Mammary epithelial cell (primary cell): ENCODE measurements at regions not wholly inside any gene's neighbourhood (a gene's known extent, or its start where the extent isn't known, plus 50 kb on each side); places are given as distances from the start of the nearest gene placed in this dataset.

Source experiments
- CTCF ChIP-seq, 2 donors: IDR thresholded peaks in 1 of 2; conservative IDR thresholded peaks in 1 of 2; 2 replicates each; pipeline ENCODE4 v1.5.1; 2011 to 2012; ENCODE audit warnings: inconsistent platforms in 2 of 2, low read length in 2 of 2, mild to moderate bottlenecking in 2 of 2, control low read depth in 1 of 2, low read depth in 1 of 2; ENCODE audit not compliant: insufficient read depth in 1 of 2; ENCODE audit errors: extremely low read depth in 1 of 2
- EZH2 ChIP-seq: IDR thresholded peaks from 2 replicates; pipeline ENCODE4 v1.6.1; 2012; ENCODE audit warnings: low read length, inconsistent platforms, borderline replicate concordance

- TF ChIP-seq CTCF (conservative IDR thresholded peaks at IDR 0.05 in 1 of 2, IDR thresholded peaks at IDR 0.05 in 1 of 2; ENCODE audit: extremely low read depth in 1 of 2, insufficient read depth in 1 of 2, low read depth in 1 of 2, low read length in 2 of 2) (no peak), EZH2 (no peak)
Measured at GRCh38 chr9:89550346-89550927, 52.5 kb upstream of the SEMA4D start.
